A204.1 (cell line): ENCODE measurements at regions not wholly inside any gene's neighbourhood (a gene's known extent, or its start where the extent isn't known, plus 50 kb on each side); places are given as distances from the start of the nearest gene placed in this dataset.
"Not testable (repeated sequence)": the region's sequence is repeated elsewhere in the genome, so short reads cannot be mapped to it uniquely, and the experiment has no call there.

Experiments used
- FAIRE-seq: peaks from 2 replicates; lab custom pipeline; 2012; peaks lifted over from hg19 to GRCh38; lab: Jason Lieb, UNC

- no peak for FAIRE-seq
Observed at GRCh38 chr1:192862271-192862670, 53.4 kb downstream of the RGS2 start.

- FAIRE-seq, result no peak
Observed at GRCh38 chr1:192866241-192866868, 57.5 kb downstream of the RGS2 start.

DNA sequence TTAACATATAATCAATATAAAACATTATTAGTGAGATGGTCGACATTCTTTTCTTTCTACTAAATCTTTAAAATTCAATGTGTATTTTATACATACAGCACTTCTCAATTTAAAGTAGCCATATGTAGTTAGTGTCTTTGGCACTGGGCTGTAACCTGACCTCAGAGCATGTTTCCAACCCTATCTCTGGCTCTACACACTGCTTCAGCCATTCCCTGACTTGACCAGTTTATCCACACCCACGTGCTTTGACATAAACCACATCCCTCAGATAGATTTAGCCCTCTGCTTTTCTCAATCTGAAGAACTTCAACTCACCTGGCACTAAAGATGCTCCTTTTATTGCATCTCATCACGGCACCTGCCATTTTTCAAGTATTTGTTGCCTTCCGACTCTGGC lies 58.3 kb downstream of the RGS2 start:
- FAIRE-seq, result no peak

DNA sequence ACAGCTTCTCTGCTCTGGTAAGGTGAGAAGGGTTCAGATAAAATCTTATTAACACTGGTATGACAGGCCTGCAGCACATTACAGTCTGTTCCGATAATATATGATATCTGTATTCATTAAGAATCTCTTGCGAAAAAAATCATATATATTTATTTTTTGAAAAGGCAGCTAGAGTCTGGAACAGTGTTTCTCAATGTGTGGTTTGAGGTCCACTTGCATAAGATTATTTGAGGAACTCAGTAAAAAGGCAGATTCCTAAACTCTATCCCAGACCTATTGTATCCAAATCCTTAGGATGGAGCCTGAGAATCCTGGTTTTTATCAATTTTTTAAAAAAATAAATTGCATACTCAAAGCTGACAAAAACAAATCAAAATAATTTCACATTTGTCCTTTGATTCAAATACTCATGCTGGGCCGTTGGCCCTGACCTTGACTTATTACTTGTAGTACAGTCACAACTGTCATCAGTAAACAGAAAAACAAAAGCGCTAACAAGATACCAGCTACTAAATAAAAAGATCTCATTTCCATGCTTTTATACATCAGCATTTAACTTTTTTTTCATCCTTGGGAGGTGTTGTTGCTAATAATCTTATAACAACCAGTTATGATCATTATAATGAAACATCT lies 60.6 kb downstream of the RGS2 start:
- no peak for FAIRE-seq

DNA sequence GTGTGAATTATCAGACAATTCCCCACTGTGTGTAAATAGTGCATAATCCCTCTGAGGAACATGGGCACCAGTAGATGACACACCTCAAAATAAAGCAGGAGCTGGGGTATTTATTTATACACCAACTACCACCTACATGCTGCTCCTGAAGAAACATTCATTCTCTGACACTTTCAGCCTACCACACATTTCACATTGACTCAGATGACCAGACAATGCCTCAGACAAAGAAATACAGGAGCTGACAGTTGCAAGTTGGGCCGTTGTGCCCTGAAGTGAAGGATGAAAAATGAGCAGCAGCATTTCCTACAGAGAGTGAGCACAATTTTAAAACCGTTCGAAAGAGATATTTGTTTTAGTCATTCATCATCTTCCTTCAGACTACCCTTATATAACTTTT lies 63.2 kb downstream of the RGS2 start:
- no peak for FAIRE-seq

DNA sequence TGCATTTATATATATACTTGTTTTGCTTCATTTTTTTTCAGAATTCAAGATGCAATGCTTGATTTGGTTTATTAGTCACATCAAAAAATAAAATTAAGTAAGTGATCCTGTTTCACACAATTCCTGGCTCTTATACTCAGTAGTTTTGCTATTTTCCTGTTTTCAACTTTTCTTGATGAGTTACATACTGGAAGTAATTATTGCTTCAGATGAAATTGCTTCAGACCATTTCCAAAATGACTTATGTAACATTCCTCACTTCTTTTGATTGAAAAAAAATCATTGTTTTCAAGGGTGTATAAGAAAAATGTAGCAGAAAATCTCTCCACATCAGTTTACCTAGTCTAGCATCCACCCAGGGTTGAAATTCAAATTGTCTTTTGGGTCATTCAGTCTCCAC lies 65.0 kb downstream of the RGS2 start:
- no peak for FAIRE-seq

- FAIRE-seq, result no peak
Observed at GRCh38 chr1:192876633-192877032, 67.8 kb downstream of the RGS2 start.

DNA sequence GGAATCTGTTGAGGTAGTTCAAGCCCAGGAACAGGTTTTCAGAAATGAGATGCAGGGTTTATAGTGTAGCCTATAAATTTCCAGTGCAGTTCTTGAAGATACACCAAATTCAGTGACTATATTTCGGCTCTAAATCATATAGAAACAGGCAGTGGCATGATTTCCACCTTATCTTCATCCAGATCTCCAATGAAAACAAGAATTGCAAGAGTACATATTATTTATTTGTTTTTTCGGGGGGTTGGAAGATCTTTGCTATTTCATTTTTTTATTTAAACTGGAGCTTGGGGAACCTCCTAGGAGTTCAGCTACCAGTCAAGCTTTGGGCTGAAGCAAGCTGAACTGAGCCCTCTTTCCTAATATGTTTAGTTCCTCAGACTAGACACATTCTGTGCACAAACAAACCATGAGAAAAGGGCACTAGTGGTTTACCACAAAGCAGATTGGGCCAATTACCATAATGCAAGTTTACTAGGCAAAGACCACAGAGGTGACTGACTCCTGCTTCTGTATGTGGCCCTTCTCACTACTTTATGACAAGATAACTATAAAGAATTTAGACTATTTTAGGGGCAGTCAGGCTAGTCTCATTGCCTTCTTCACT lies 68.5 kb downstream of the RGS2 start:
- FAIRE-seq, result no peak

DNA sequence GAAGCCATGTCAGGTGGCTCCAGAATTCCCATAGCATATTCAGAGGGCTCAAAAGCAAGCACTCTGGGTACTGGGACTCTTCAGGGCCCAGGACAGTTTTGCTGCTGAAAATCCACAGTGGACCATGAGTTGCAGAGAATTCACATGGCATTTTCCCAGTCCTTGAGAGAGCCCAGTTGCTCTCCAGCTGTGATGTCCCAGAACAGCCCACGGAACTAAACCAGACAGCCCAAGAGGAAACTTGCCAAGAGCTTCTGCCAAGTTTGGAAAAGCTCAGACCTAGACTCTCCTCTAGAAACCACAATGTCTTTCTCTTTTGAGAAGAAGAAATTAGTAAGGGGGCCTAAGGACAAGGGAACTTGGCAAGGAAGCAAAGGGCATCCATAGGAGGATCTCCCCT lies 69.4 kb downstream of the RGS2 start:
- no peak for FAIRE-seq

- FAIRE-seq, result no peak
Observed at GRCh38 chr1:192879406-192879805, 70.6 kb downstream of the RGS2 start.

- no peak for FAIRE-seq
Observed at GRCh38 chr1:192880231-192880630, 71.4 kb downstream of the RGS2 start.

- no peak for FAIRE-seq
Observed at GRCh38 chr1:192884241-192884640, 75.4 kb downstream of the RGS2 start.

DNA sequence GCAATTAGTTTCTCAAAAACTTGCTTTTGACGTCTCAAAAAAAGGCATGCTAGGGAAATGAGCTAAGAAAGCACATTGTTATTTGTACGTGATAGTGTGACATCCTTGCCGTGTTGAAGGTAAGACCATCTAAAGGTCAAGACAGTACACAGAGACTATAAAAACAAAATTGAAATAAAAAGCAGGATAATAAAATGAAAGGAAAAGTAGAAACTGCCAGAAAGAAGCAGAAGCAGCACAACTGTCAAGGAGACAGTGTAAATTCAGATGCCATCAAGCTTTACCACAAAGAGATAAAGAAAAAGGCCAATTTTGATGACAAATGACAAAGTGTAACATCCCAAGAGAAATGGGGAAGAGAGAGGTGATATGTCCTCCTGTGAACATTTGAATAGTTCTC lies 76.5 kb downstream of the RGS2 start:
- not testable (repeated sequence) for FAIRE-seq

- no peak for FAIRE-seq
Observed at GRCh38 chr1:192887426-192887825, 78.6 kb downstream of the RGS2 start.

- no peak for FAIRE-seq
Observed at GRCh38 chr1:192888574-192888973, 79.7 kb downstream of the RGS2 start.

DNA sequence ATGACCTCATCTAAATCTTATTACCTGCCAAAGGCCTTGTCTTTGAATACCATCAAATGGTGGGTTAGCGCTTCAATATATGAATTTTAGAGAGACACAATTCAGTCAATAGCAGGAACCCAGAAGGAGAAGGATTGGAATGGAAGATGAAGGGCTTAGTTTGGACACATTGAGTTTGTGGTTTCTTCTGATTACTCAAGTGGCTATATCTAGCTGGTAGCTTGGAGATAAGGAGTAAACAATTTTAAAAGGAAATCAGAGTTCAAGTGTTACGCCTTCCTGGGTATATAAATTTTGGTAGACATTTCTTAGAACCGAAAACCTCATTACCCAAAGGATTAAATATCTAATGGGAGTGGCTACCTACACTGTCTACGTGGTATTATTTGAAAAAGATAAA lies 80.2 kb downstream of the RGS2 start:
- no peak for FAIRE-seq

DNA sequence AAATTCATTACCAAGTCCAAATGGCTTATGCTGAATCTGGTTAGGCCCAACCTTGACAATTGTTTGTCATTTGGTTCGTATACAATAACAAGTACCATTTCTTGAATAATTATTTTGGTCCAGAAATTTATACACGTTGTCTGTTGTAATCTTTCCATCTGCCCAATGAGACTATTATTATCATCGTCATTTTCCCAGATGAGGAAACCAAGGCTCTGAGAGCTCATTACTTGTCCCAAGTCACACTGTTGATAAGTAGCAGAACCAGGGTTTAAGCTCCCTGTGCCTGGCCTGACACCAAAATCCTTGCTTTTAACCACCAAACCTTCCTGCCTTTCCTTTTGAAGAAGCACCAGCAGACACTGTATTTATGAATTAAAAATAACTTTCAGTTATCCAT lies 81.3 kb downstream of the RGS2 start:
- no peak for FAIRE-seq

DNA sequence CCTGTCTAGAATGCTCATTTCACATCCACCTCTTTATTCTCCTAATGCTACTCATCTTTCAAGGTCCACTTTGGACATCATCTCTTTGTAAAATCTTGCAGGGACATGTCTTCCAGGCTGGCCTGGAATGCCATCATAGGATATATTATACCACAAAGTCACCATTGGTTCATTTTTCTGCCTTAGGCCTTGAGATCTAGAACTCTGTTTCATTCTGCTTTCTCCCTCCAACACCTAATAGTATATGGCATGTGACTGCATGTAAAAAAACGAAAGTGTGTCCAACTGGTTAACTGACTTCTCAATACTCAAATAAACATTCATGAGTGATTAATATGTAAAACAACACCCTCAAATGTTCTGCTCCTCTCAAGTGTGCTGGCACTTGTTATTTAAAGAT lies 84.1 kb downstream of the RGS2 start:
- FAIRE-seq, result no peak

DNA sequence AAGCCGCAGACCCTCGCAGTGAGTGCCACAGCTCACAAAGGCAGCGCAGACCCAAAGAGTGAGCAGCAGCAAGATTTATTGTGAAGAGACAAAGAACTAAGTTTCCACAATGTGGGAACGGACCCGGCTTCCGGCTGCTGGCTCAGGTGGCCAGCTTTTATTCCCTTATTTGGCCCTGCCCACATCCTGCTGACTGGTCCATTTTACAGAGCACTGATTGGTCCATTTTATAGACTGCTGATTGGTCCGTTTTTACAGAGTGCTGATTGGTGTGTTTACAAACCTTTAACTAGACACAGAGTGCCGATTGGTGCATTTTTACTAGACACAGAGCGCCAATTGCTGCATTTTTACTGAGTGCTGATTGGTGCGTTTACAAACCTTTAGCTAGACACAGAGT lies 86.6 kb downstream of the RGS2 start:
- not testable (repeated sequence) for FAIRE-seq

DNA sequence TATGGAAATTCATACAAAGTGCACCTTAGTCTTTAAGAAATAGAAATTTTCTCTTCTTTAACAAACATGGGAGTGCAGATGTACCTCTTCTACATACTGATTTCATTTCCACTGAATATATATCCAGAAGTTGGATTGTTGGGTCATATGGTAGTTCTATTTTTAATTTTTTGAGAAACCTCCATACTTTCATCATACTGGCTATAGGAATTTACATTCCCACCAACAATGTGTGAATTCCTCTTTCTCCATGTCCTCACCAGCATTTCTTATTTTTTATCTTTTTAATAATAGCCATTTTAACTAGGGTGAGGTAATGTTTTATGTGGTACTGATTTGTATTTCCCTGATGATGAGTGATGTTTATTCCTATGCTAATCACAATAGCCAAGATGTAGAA lies 87.5 kb downstream of the RGS2 start:
- no peak for FAIRE-seq

GRCh38 chr1:192901500-192901899 lies 92.7 kb downstream of the RGS2 start:
- no peak for FAIRE-seq

DNA sequence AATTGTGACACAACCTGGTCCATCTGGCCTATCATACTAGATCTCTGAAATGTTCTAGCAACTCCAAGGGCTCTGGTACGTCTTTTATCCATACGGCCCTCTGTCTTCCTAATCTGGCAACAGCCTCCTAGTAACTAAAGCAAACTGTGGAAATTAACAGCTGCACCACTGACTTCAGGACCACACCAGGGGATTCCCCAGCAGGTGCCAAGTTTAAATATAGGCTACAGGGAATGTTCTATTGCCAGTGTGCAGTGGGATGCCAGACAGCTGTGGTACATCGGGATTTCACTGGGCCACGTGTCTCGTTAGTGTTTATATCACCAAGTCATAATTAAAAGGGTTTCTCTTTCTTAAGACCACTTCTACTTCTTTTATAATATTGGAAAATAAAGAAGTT lies 94.3 kb downstream of the RGS2 start:
- no peak for FAIRE-seq

GRCh38 chr1:192904438-192904895 lies 95.6 kb downstream of the RGS2 start:
- no peak for FAIRE-seq

- FAIRE-seq, result no peak
Observed at GRCh38 chr1:192905049-192905448, 96.2 kb downstream of the RGS2 start.
